K562 (cell line): ENCODE measurements at regions not wholly inside any gene's neighbourhood (a gene's known extent, or its start where the extent isn't known, plus 50 kb on each side); places are given as distances from the start of the nearest gene placed in this dataset.

Source experiments
- ATAC-seq: fragments of 200-7000 bp; cut with Tn5 transposase; 3 replicates; pipeline ENCODE4 v1.9.1; 2020; ENCODE audit warnings: moderate library complexity
- BruUV-seq: library from RNA; stranded (reverse); fragments of 400-500 nt; replicated peaks from 2 replicates; lab custom pipeline; 2021; lab: Mats Ljungman, UMichigan
- CTCF ChIA-PET: fragments of 300-600 bp; formaldehyde crosslinking; extraction: SDS; loops from one replicate; lab custom pipeline; 2021; ENCODE audit warnings: low intra/inter-chr PET ratio; lab: Yijun Ruan, JAX
- POLR2A ChIA-PET: fragments of 300-600, 350-650 bp; sonication (Branson Sonifier 250); formaldehyde crosslinking; extraction: SDS; loops from one replicate; lab custom pipeline; 2021; ENCODE audit warnings: antibody characterized with exemption, inconsistent platforms; lab: Yijun Ruan, JAX
- DNase-seq, 4 experiments: peaks; one replicate each; pipeline versions ENCODE4 v3.0.0 to v3.0.0-alpha.2; 2011 to 2018; ENCODE audit warnings: low spot score in 3 of 4, mixed read lengths in 3 of 4; ENCODE audit errors: extremely low read depth in 1 of 4
- FAIRE-seq: peaks from 2 replicates; lab custom pipeline; 2011; peaks lifted over from hg19 to GRCh38; lab: Jason Lieb, UNC
- H2AFZ ChIP-seq: 2 replicates; pipeline ENCODE4 v1.6.0; 2011; ENCODE audit warnings: low read depth, low read length, control low read depth, inconsistent platforms
- H3K27ac ChIP-seq: fragments of 200-600 bp; 3 replicates; pipeline ENCODE4 v1.8.0; 2011; ENCODE audit warnings: low read depth, mild to moderate bottlenecking, control low read depth, inconsistent platforms, low read length, moderate library complexity, mixed read lengths; ENCODE audit errors: extremely low read depth
- H3K27me3 ChIP-seq, 2 experiments: fragments of 300-600 bp in 1 of 2; 2 replicates in 1 of 2; 3 replicates in 1 of 2; pipeline versions ENCODE4 v1.6.0 to v1.8.0; 2011; ENCODE audit warnings: inconsistent platforms in 2 of 2, low read length in 2 of 2, mild to moderate bottlenecking in 1 of 2, mixed read lengths in 1 of 2, moderate library complexity in 1 of 2; ENCODE audit not compliant: control insufficient read depth in 2 of 2, insufficient read depth in 2 of 2
- H3K36me3 ChIP-seq: fragments of 300-600 bp; 3 replicates; pipeline ENCODE4 v1.8.0; 2011; ENCODE audit warnings: mild to moderate bottlenecking, low read length, inconsistent platforms; ENCODE audit not compliant: control insufficient read depth, insufficient read depth
- H3K4me1 ChIP-seq, 2 experiments: fragments of 200-600 bp in 1 of 2; replicated peaks in 1 of 2; 2 replicates in 1 of 2; 3 replicates in 1 of 2; pipeline versions ENCODE4 v1.5.1 to v1.8.0; 2011; ENCODE audit warnings: inconsistent platforms in 2 of 2, low read length in 2 of 2, mild to moderate bottlenecking in 1 of 2, mixed read lengths in 1 of 2, moderate library complexity in 1 of 2; ENCODE audit not compliant: control insufficient read depth in 2 of 2, insufficient read depth in 2 of 2
- H3K4me2 ChIP-seq: 2 replicates; pipeline ENCODE4 v1.6.1; 2011; ENCODE audit warnings: low read length, control low read depth, inconsistent platforms, mixed read lengths; ENCODE audit not compliant: insufficient read depth
- H3K4me3 ChIP-seq: fragments of 200-600 bp; sonication (generic), shearing (Covaris generic); 2 replicates; pipeline ENCODE4 v1.5.1; 2016; ENCODE audit warnings: control low read depth, inconsistent platforms
- H3K79me2 ChIP-seq: fragments of 200-600 bp; 3 replicates; pipeline ENCODE4 v1.8.0; 2011; ENCODE audit warnings: low read length, inconsistent platforms; ENCODE audit not compliant: control insufficient read depth, insufficient read depth
- H3K9ac ChIP-seq, 2 experiments: 2 replicates each; pipeline versions ENCODE4 v1.6.0 to v1.6.1; 2011; ENCODE audit warnings: low read depth in 2 of 2, low read length in 2 of 2, control low read depth in 1 of 2, inconsistent platforms in 1 of 2, mild to moderate bottlenecking in 1 of 2, mixed read lengths in 1 of 2; ENCODE audit not compliant: insufficient read depth in 1 of 2
- H3K9me1 ChIP-seq: one replicate; pipeline ENCODE4 v1.6.0; 2011; ENCODE audit warnings: inconsistent platforms, mild to moderate bottlenecking, low read length, moderate library complexity; ENCODE audit not compliant: control insufficient read depth, insufficient read depth
- H3K9me3 ChIP-seq: replicated peaks from 2 replicates; pipeline ENCODE4 v1.5.1; 2011; ENCODE audit warnings: low read depth, low read length, inconsistent platforms; ENCODE audit not compliant: control insufficient read depth, insufficient read depth
- H4K20me1 ChIP-seq: replicated peaks from 2 replicates; pipeline ENCODE4 v1.6.1; 2011; ENCODE audit warnings: low read length, inconsistent platforms, mixed read lengths; ENCODE audit not compliant: control insufficient read depth, insufficient read depth
- ADNP ChIP-seq: fragments of 200-800 bp; sonication (Bioruptor generic); IDR thresholded peaks from 2 replicates; pipeline ENCODE4 v1.6.1; 2016; ENCODE audit warnings: missing genetic modification characterization, missing compliant biosample characterization
- CHD1 ChIP-seq: fragments of 200-600 bp; sonication (generic); IDR thresholded peaks from one replicate; pipeline ENCODE4 v1.6.1; 2012; ENCODE audit warnings: mild to moderate bottlenecking, moderate library complexity, low read length, inconsistent platforms
- DPF2 ChIP-seq: fragments of 450-650 bp; IDR thresholded peaks from 2 replicates; pipeline ENCODE4 v1.6.1; 2016
- EP300 ChIP-seq: IDR thresholded peaks from 2 replicates; pipeline ENCODE4 v1.6.1; 2012; ENCODE audit warnings: low read length, improper control_type of control experiment
- GABPA ChIP-seq: fragments of 200-800 bp; sonication (Bioruptor generic); conservative IDR thresholded peaks from 2 replicates; pipeline ENCODE4 v1.6.1; 2016; ENCODE audit warnings: low read depth, missing genetic modification characterization, missing compliant biosample characterization
- GTF2F1 ChIP-seq: IDR thresholded peaks from 2 replicates; pipeline ENCODE4 v1.6.1; 2011; ENCODE audit warnings: low read depth, low read length, improper control_type of control experiment
- HDAC1 ChIP-seq, 2 experiments: fragments of 450-650 bp; IDR thresholded peaks; 2 replicates each; pipeline ENCODE4 v1.6.1; 2016 to 2017; ENCODE audit warnings: inconsistent platforms in 1 of 2, mild to moderate bottlenecking in 1 of 2, moderate library complexity in 1 of 2
- POU5F1 ChIP-seq: fragments of 150-350 bp; IDR thresholded peaks from 2 replicates; pipeline ENCODE4 v1.6.1; 2014; ENCODE audit warnings: borderline replicate concordance, low read length, low read depth, mild to moderate bottlenecking; ENCODE audit not compliant: partially characterized antibody
- RBM22 ChIP-seq: fragments of 200-400 bp; formaldehyde crosslinking; IDR thresholded peaks from 2 replicates; pipeline ENCODE4 v1.6.1; 2018; ENCODE audit warnings: low read length, low read depth; ENCODE audit not compliant: poor library complexity, severe bottlenecking
- RHOXF2B ChIP-seq: fragments of 250-450 bp; sonication (Bioruptor Pico); conservative IDR thresholded peaks from 2 replicates; pipeline ENCODE4 v1.5.1; 2021
- RNF2 ChIP-seq: sonication (generic); IDR thresholded peaks from 2 replicates; pipeline ENCODE4 v1.6.1; 2016
- SAFB2 ChIP-seq: fragments of 200-400 bp; formaldehyde crosslinking; IDR thresholded peaks from 2 replicates; pipeline ENCODE4 v1.6.1; 2018; ENCODE audit warnings: borderline replicate concordance, low read length, low read depth, moderate library complexity; ENCODE audit not compliant: severe bottlenecking
- SRSF9 ChIP-seq: fragments of 200-400 bp; formaldehyde crosslinking; IDR thresholded peaks from 2 replicates; pipeline ENCODE4 v1.6.1; 2017; ENCODE audit warnings: low read depth, low read length, borderline replicate concordance
- WGBS: fragments of 100-300 bp; shearing (Covaris generic); methylation state at CpG from one replicate; pipeline ENCODE4 v1.1.6; 2016; ENCODE audit warnings: low coverage, mixed read lengths; ENCODE audit not compliant: insufficient coverage; ENCODE audit errors: missing lambda C conversion rate; 5-methylcytosine and 5-hydroxymethylcytosine counted together
- in situ Hi-C: fragments of 300-500 bp; cut with MboI; formaldehyde crosslinking; loops from 4 replicates; pipeline ENCODE4 v1.15.0; 2018; ENCODE audit warnings: inconsistent platforms, mixed read lengths
- intact Hi-C: fragments of 100-400 bp; cut with micrococcal nuclease; formaldehyde crosslinking; loops from 2 replicates; pipeline ENCODE4 v1.14.2; 2022
- TF ChIP-seq, protein P1 (sequence below): fragments of 250-450 bp; sonication (Bioruptor Pico); IDR thresholded peaks from 2 replicates; pipeline ENCODE4 v1.4.0; 2020; ENCODE audit warnings: mild to moderate bottlenecking
- TF ChIP-seq, protein P2 (sequence below): fragments of 450-650 bp; IDR thresholded peaks from 2 replicates; pipeline ENCODE4 v1.6.1; 2017; ENCODE audit warnings: mild to moderate bottlenecking, moderate library complexity
- TF ChIP-seq, protein P3 (sequence below): fragments of 250-450 bp; sonication (Bioruptor Pico); IDR thresholded peaks from 2 replicates; pipeline ENCODE4 v1.8.0; 2021; ENCODE audit warnings: moderate library complexity, mild to moderate bottlenecking, inconsistent platforms

DNA sequence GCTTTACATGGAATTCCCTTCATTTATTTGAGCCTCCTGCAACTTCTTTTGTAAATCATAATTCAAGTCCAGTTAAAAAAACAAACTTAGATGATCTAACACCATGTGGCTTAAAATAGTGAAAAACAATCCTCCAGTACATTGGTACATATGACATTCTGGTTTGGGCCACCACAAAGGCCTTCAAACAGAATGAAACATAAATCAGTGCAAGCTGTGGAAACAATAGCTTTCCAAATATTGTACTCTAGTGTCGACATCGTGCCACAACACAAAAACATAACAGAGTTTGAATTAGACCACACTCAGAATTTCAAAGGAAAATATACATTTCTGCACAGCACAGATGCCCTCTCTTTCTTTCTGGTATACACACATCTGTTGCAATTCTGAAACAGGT is 751.3 kb downstream of the SLC6A15 start (continued):
- TF ChIP-seq, protein P1, sequence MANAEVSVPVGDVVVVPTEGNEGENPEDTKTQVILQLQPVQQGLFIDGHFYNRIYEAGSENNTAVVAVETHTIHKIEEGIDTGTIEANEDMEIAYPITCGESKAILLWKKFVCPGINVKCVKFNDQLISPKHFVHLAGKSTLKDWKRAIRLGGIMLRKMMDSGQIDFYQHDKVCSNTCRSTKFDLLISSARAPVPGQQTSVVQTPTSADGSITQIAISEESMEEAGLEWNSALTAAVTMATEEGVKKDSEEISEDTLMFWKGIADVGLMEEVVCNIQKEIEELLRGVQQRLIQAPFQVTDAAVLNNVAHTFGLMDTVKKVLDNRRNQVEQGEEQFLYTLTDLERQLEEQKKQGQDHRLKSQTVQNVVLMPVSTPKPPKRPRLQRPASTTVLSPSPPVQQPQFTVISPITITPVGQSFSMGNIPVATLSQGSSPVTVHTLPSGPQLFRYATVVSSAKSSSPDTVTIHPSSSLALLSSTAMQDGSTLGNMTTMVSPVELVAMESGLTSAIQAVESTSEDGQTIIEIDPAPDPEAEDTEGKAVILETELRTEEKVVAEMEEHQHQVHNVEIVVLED = no peak
- no peak for TF ChIP-seq DPF2

DNA sequence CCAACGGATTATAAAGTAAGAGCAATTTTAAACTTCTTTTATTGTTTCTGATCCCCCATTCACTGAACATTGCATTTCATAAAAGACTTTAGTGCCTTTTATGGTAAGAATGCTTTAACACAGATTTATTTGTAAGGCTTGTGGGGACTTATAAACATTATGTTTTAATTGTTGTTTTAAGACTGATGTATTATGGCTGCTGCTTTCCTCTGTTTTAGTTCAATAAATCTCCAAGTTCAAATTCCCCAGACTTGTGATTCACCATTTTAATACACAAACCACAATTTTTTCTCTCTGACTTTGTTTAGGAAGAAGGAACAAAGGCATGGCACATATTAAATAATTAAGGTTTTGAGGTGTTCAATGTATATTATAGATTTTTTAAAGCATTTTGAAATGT is 753.3 kb downstream of the SLC6A15 start:
- no peaks in the 10 kb centered on the region for H3K36me3 ChIP-seq
- no peaks in the 10 kb centered on the region for H3K9me3 ChIP-seq
- no TSS peak for BruUV-seq
- no peaks in the 10 kb centered on the region for H4K20me1 ChIP-seq
- no peaks in the 10 kb centered on the region for H3K4me1 ChIP-seq
- H3K9ac ChIP-seq = no peak overlapping the region
- DNase-seq (no peak), FAIRE-seq (no peak), ATAC-seq (no peak)
- no peak overlapping the region for H3K27ac ChIP-seq
- TF ChIP-seq GABPA (tag) = no peak
- TF ChIP-seq EP300 = no peak
- TF ChIP-seq POU5F1 = no peak
- TF ChIP-seq HDAC1 (IDR thresholded peaks at IDR 0.05) = no peak
- no peak for TF ChIP-seq SAFB2
- no peak for TF ChIP-seq RNF2
- no peak for TF ChIP-seq RBM22
- TF ChIP-seq ADNP (tag) = no peak
- TF ChIP-seq, protein P2, sequence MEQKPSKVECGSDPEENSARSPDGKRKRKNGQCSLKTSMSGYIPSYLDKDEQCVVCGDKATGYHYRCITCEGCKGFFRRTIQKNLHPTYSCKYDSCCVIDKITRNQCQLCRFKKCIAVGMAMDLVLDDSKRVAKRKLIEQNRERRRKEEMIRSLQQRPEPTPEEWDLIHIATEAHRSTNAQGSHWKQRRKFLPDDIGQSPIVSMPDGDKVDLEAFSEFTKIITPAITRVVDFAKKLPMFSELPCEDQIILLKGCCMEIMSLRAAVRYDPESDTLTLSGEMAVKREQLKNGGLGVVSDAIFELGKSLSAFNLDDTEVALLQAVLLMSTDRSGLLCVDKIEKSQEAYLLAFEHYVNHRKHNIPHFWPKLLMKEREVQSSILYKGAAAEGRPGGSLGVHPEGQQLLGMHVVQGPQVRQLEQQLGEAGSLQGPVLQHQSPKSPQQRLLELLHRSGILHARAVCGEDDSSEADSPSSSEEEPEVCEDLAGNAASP = no peak
- no peak for TF ChIP-seq CHD1
- TF ChIP-seq RHOXF2B (CRISPR knock-in tag) = no peak
- no peak for TF ChIP-seq GTF2F1
- TF ChIP-seq SRSF9 = no peak
- TF ChIP-seq, protein P3, sequence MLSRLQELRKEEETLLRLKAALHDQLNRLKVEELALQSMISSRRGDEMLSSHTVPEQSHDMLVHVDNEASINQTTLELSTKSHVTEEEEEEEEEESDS (CRISPR knock-in tag) = no peak
- in situ Hi-C loops (no loop called here), intact Hi-C loops (no loop called here)
- H3K9me1 ChIP-seq = no peaks in the 10 kb centered on the region
- no peak overlapping the region for H3K4me2 ChIP-seq
- ChIA-PET CTCF (no interaction called here), POLR2A (no interaction called here)
- no peaks in the 10 kb centered on the region for H3K79me2 ChIP-seq
- 6% methylated on average over 1 of the region's 1 CpG for WGBS
- H3K27me3 ChIP-seq = no peaks in the 10 kb centered on the region
- no peak overlapping the region for H2AFZ ChIP-seq
- H3K4me3 ChIP-seq = no peak overlapping the region
